Astrocyte of the spinal cord (primary cell): ENCODE measurements at regions not wholly inside any gene's neighbourhood (a gene's known extent, or its start where the extent isn't known, plus 50 kb on each side); places are given as distances from the start of the nearest gene placed in this dataset.

Source experiments
- DNase-seq: peaks from one replicate; pipeline ENCODE4 v3.0.0; 2011; ENCODE audit warnings: low read depth, low spot score
- H3K4me3 ChIP-seq: 2 replicates; pipeline ENCODE4 v1.5.1; 2011; ENCODE audit warnings: low read depth, mild to moderate bottlenecking, low read length, moderate library complexity
- CTCF ChIP-seq: IDR thresholded peaks from 2 replicates; pipeline ENCODE4 v1.5.1; 2012; ENCODE audit warnings: low read depth, mild to moderate bottlenecking, low read length, inconsistent platforms
- in situ Hi-C: cut with HindIII; loops from 2 replicates; pipeline ENCODE4 v1.10.0; 2017; ENCODE audit warnings: low sequenced_read_pairs

- H3K4me3 ChIP-seq = peak overlapping the region; percentile 38
- DNase-seq = no peak
- in situ Hi-C loops = no loop called here
- no peak for TF ChIP-seq CTCF
These were observed 93.3 kb downstream of the RNASET2 start for GRCh38 chr6:166862978-166863530.

- no peak for TF ChIP-seq CTCF
- in situ Hi-C loops = no loop called here
- DNase-seq = no peak
- peak overlapping the region; percentile 38 for H3K4me3 ChIP-seq
These were observed 93.9 kb downstream of the RNASET2 start for GRCh38 chr6:166862287-166862977.

- in situ Hi-C loops = no loop called here
- no peak for DNase-seq
These were observed 94.4 kb downstream of the RNASET2 start for GRCh38 chr6:166861961-166862286.

GRCh38 chr6:166861304-166861703 lies 95.0 kb downstream of the RNASET2 start:
- H3K4me3 ChIP-seq = no peak overlapping the region
- DNase-seq = no peak
- TF ChIP-seq CTCF = no peak
- in situ Hi-C loops = no loop called here

More at GRCh38 chr6:166861961-166862286, 94.4 kb downstream of the RNASET2 start:
- TF ChIP-seq CTCF = no peak
- peak overlapping the region; percentile 38 for H3K4me3 ChIP-seq

GRCh38 chr6:166860392-166860791 lies 96.0 kb downstream of the RNASET2 start:
- DNase-seq = no peak
- no peak overlapping the region for H3K4me3 ChIP-seq
- no peak for TF ChIP-seq CTCF
- in situ Hi-C loops = no loop called here

- no peak for TF ChIP-seq CTCF
- DNase-seq = no peak
- H3K4me3 ChIP-seq = no peak overlapping the region
- in situ Hi-C loops = no loop called here
These were observed 100.9 kb downstream of the RNASET2 start for GRCh38 chr6:166855416-166855815.
